OCI-LY1 (cell line): ENCODE measurements at regions not wholly inside any gene's neighbourhood (a gene's known extent, or its start where the extent isn't known, plus 50 kb on each side); places are given as distances from the start of the nearest gene placed in this dataset.

Experiments used
- H2AFZ ChIP-seq: fragments of 200-600 bp; sonication (generic), shearing (Covaris generic); 2 replicates; pipeline ENCODE4 v1.6.0; 2014; ENCODE audit warnings: antibody characterized with exemption, mild to moderate bottlenecking, low read length
- H3F3A ChIP-seq: fragments of 200-600 bp; sonication (generic), shearing (Covaris generic); 2 replicates; pipeline ENCODE4 v1.6.0; 2014; ENCODE audit warnings: mild to moderate bottlenecking, antibody characterized with exemption, low read length, moderate library complexity; ENCODE audit not compliant: insufficient read depth
- H3K27ac ChIP-seq: fragments of 200-600 bp; sonication (generic); 2 replicates; pipeline ENCODE4 v1.5.1; 2014; ENCODE audit warnings: low read length, mixed run types, mild to moderate bottlenecking, low read depth; ENCODE audit not compliant: poor library complexity, severe bottlenecking
- H3K27me3 ChIP-seq: fragments of 200-600 bp; sonication (generic); 2 replicates; pipeline ENCODE4 v1.6.0; 2014; ENCODE audit warnings: antibody characterized with exemption, mild to moderate bottlenecking, low read length, moderate library complexity; ENCODE audit not compliant: insufficient read depth
- H3K36me3 ChIP-seq: fragments of 200-600 bp; sonication (generic); 2 replicates; pipeline ENCODE4 v1.6.1; 2014; ENCODE audit warnings: mild to moderate bottlenecking, antibody characterized with exemption, low read length, moderate library complexity, mixed read lengths; ENCODE audit not compliant: insufficient read depth
- H3K4me1 ChIP-seq: fragments of 200-600 bp; sonication (generic); 2 replicates; pipeline ENCODE4 v1.5.1; 2014; ENCODE audit warnings: mild to moderate bottlenecking, low read length, moderate library complexity; ENCODE audit not compliant: insufficient read depth, severe bottlenecking
- H3K4me2 ChIP-seq: fragments of 200-600 bp; sonication (generic), shearing (Covaris generic); 2 replicates; pipeline ENCODE4 v1.6.1; 2014; ENCODE audit warnings: low read length
- H3K4me3 ChIP-seq: fragments of 200-600 bp; sonication (generic); 2 replicates; pipeline ENCODE4 v1.5.1; 2014; ENCODE audit warnings: low read length, low read depth, mild to moderate bottlenecking, mixed read lengths; ENCODE audit not compliant: poor library complexity, severe bottlenecking
- H3K79me2 ChIP-seq: fragments of 200-600 bp; shearing (Covaris generic); 2 replicates; pipeline ENCODE4 v1.6.1; 2016; ENCODE audit warnings: mixed run types, low read length, mixed read lengths; ENCODE audit not compliant: insufficient read depth
- H3K9ac ChIP-seq: fragments of 200-600 bp; sonication (generic), shearing (Covaris generic); 2 replicates; pipeline ENCODE4 v1.6.1; 2014; ENCODE audit warnings: mild to moderate bottlenecking, low read length, mixed read lengths
- H3K9me2 ChIP-seq: fragments of 200-600 bp; sonication (generic), shearing (Covaris generic); 2 replicates; pipeline ENCODE4 v1.6.1; 2014; ENCODE audit warnings: low read depth, mild to moderate bottlenecking, low read length, mixed read lengths
- H3K9me3 ChIP-seq: fragments of 200-600 bp; shearing (Covaris generic); 2 replicates; pipeline ENCODE4 v1.6.1; 2014; ENCODE audit warnings: low read length, mixed read lengths
- H4K20me1 ChIP-seq: fragments of 200-600 bp; sonication (generic), shearing (Covaris generic); 2 replicates; pipeline ENCODE4 v1.6.0; 2016; ENCODE audit warnings: mild to moderate bottlenecking, low read length; ENCODE audit not compliant: insufficient read depth
- EZH2 ChIP-seq: fragments of 200-600 bp; sonication (generic), shearing (Covaris generic); IDR thresholded peaks from 2 replicates; pipeline ENCODE4 v1.8.0; 2017; ENCODE audit warnings: borderline replicate concordance, mixed run types, mild to moderate bottlenecking, antibody characterized with exemption, low read length, moderate library complexity, mixed read lengths
- TF ChIP-seq, protein P1 (sequence below): fragments of 200-600 bp; sonication (generic), shearing (Covaris generic); IDR thresholded peaks from 2 replicates; pipeline ENCODE4 v1.5.1; 2017; ENCODE audit warnings: mild to moderate bottlenecking, antibody characterized with exemption, low read length, moderate library complexity, mixed read lengths

DNA sequence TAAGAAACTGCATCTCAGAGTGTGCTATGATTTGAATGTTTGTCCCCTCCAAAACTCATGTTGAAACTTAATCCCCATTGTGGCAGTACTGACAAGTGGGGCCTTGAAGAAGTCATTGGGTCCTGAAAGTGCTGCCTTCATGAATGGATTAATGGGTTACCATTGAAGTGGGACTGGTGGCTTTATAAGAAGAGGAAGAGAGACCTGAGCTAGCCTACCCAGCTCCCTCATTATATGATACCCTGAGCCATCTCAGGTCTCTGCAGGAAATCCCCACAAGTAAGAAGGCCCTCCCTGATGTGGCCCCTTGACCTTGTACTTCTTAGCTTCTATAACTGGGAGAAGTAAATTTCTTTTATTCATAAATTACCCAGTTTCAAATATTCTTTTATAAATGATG, 526.8 kb downstream of the XIRP2 start:
- Histone ChIP-seq H4K20me1 (no peaks in the 10 kb centered on the region), H3K9ac (no peak overlapping the region), H3F3A (no peaks in the 10 kb centered on the region), H3K9me2 (no peaks in the 10 kb centered on the region), H3K27ac (no peak overlapping the region), H2AFZ (no peak overlapping the region), H3K36me3 (no peaks in the 10 kb centered on the region), H3K4me3 (no peak overlapping the region), H3K4me1 (no peaks in the 10 kb centered on the region), H3K27me3 (no peaks in the 10 kb centered on the region), H3K9me3 (no peaks in the 10 kb centered on the region), H3K4me2 (no peak overlapping the region), H3K79me2 (no peaks in the 10 kb centered on the region)
- TF ChIP-seq, protein P1, sequence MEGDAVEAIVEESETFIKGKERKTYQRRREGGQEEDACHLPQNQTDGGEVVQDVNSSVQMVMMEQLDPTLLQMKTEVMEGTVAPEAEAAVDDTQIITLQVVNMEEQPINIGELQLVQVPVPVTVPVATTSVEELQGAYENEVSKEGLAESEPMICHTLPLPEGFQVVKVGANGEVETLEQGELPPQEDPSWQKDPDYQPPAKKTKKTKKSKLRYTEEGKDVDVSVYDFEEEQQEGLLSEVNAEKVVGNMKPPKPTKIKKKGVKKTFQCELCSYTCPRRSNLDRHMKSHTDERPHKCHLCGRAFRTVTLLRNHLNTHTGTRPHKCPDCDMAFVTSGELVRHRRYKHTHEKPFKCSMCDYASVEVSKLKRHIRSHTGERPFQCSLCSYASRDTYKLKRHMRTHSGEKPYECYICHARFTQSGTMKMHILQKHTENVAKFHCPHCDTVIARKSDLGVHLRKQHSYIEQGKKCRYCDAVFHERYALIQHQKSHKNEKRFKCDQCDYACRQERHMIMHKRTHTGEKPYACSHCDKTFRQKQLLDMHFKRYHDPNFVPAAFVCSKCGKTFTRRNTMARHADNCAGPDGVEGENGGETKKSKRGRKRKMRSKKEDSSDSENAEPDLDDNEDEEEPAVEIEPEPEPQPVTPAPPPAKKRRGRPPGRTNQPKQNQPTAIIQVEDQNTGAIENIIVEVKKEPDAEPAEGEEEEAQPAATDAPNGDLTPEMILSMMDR, result no peak
- no peak for TF ChIP-seq EZH2

DNA sequence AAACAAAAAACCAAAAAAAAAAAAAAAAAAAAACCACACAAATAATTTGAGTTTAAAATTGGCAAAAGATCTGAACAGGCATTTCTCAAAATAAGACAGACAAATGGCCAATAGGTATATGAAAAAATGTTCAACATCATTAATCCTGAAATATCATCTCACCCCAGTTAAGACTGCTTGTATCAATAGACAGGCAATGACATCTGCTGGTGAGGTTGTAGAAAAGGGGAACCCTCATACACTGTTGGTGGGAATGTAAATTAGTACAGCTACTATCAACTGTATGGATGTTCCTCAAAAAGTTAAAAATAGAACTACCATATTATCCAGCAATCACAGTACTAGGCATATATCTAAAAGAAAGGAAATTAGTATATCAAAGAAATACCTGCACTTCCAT, 523.1 kb downstream of the XIRP2 start:
- H2AFZ ChIP-seq, result no peak overlapping the region
- H3K79me2 ChIP-seq, result no peaks in the 10 kb centered on the region

DNA sequence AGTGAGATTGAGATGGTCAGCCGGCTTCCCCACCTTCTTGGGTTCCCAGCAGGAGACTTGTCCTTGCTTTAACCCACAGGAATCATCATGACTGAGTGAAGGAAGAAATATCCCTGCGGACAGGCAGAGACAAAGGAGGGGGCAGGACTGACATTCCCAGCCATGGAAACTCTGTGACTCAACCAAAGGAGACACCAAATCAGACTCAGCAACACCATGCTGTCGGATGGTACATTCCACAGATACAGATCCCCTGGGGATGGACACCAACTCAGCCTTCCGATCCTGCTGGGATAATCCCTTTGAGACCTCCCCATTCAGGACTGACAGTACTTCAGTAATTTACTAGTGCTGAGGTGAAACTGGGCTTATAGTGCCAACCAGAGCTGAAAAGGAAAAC, 518.3 kb downstream of the XIRP2 start:
- no peaks in the 10 kb centered on the region for H4K20me1 ChIP-seq
- no peaks in the 10 kb centered on the region for H3K36me3 ChIP-seq
- no peaks in the 10 kb centered on the region for H3K9me2 ChIP-seq
- no peaks in the 10 kb centered on the region for H3F3A ChIP-seq
- H3K79me2 ChIP-seq, result no peaks in the 10 kb centered on the region
- H3K4me3 ChIP-seq, result no peak overlapping the region
- no peaks in the 10 kb centered on the region for H3K4me1 ChIP-seq
- H3K4me2 ChIP-seq, result no peak overlapping the region
- no peak for TF ChIP-seq EZH2
- no peak overlapping the region for H3K9ac ChIP-seq
- H3K27me3 ChIP-seq, result no peaks in the 10 kb centered on the region
- H3K9me3 ChIP-seq, result no peaks in the 10 kb centered on the region
- no peak overlapping the region for H2AFZ ChIP-seq
- H3K27ac ChIP-seq, result no peak overlapping the region

More for the DNA sequence above, 523.1 kb downstream of the XIRP2 start:
- TF ChIP-seq, protein P1, result no peak
- no peak for TF ChIP-seq EZH2
- Histone ChIP-seq H3K9me3 (no peaks in the 10 kb centered on the region), H3K4me3 (no peak overlapping the region), H3F3A (no peaks in the 10 kb centered on the region), H3K27me3 (no peaks in the 10 kb centered on the region), H4K20me1 (no peaks in the 10 kb centered on the region), H3K9ac (no peak overlapping the region), H3K36me3 (no peaks in the 10 kb centered on the region), H3K27ac (no peak overlapping the region), H3K4me2 (no peak overlapping the region), H3K4me1 (no peaks in the 10 kb centered on the region), H3K9me2 (no peaks in the 10 kb centered on the region)

DNA sequence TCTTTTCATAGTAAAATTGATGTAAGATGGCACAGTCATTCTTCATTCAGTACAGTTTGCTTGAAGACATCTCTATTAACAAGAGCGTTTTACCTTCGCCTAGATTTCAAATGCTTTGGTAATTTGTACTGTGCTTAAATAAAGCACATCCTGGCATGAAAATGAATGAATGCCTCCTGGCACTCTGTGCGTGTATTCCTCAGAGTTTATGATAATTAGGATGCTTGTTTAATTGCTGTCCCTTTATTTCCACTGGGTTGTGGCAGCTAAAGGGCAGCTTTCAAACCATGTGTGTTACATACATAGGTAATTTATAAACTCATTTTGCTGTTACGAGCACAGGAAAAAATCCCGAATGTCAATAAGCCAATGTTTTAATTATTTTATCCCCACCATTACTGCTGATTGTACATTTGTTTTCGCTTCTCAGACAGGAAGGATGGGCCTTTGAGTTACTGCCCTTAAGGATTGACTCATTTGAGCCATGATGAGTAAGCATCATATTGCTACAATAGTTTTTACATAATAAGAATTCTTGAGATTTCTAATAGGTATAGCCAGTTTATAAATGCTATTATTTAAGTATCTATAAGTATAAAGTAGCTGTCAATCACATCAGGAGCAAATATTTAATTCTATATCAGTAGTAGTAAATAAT, 516.5 kb downstream of the XIRP2 start:
- TF ChIP-seq EZH2, result no peak
- TF ChIP-seq, protein P1, result no peak
- no peaks in the 10 kb centered on the region for H3F3A ChIP-seq
- H3K27ac ChIP-seq, result no peak overlapping the region
- H3K4me1 ChIP-seq, result no peaks in the 10 kb centered on the region
- no peak overlapping the region for H2AFZ ChIP-seq
- no peak overlapping the region for H3K4me2 ChIP-seq
- H3K79me2 ChIP-seq, result no peaks in the 10 kb centered on the region
- H3K36me3 ChIP-seq, result no peaks in the 10 kb centered on the region
- no peaks in the 10 kb centered on the region for H4K20me1 ChIP-seq
- no peaks in the 10 kb centered on the region for H3K27me3 ChIP-seq
- H3K9ac ChIP-seq, result no peak overlapping the region
- H3K4me3 ChIP-seq, result no peak overlapping the region
- H3K9me3 ChIP-seq, result no peaks in the 10 kb centered on the region
- H3K9me2 ChIP-seq, result no peaks in the 10 kb centered on the region
